NOMO-1 treated with DMSO at 0.1 percent for 48 hours (cell line): ENCODE measurements at regions not wholly inside any gene's neighbourhood (a gene's known extent, or its start where the extent isn't known, plus 50 kb on each side); places are given as distances from the start of the nearest gene placed in this dataset.

Experiments used
- DNase-seq: peaks from one replicate; lab custom pipeline; 2025; ENCODE audit not compliant: unreplicated experiment; lab: John Stamatoyannopoulos, UW

DNA sequence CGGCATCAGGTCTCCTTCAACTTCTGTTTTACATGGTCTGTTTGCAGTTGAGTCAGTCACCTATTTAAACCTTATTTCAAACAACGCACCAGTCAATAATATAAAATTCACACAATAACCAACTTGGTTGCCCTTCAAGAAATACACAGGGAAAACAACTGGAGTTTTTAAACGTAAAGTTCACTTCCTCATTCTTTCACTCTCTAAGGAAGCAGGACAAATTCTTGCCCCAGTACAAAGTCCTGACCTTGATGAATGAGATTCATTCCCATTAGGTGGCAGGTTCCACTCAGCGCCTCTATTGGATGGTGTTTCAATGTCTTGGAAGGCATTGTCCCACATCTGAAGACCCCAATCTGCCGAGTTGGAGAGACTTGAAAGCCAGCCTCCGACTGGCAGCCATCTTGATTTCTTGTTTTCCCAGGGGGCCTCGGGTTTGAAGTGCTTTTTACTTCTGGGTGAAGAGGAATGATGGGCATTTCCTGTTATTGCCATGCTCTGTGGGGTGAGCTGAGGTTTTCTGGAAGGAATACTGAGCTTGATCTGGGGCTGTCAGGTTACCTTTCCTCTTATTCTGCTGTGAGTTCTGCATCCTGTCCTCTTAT is 105.0 kb downstream of the ACER2 start:
- DNase-seq = no peak

DNA sequence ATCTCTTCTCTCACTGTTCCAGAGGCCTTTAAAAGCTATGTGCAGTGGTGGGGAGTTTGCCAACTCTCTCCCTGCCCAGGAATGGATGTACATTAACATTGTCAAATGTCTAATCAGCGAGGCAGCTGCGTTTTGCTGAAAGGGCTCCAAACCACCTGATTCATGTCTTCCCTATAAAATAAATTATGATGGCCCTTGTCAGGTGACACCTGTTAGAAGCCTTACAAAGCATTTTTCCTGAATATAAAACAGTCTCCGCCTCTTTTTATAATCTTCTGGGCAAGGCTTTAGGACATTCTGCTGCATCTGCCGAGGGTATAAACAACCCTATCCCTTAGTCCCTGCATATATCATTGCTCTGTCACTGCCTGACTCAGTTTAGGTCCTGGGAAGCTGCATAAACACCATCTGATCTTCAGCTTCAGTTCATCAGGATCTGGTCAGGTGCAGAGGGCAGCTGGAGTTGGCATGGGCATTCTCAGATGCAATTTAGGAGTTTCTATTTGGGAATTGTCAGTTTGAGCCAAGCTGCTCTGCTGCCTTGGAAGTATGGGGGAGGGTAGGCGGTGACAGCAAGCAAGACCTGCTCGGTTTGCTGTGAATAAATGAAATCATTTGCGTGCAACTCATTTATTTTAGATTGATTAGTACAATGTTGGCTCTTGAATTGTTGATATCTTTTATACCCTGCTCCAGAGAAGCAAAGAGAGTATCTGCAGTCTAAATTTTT is 103.5 kb downstream of the ACER2 start:
- no peak for DNase-seq

GRCh38 chr9:19511694-19512093 is 102.9 kb downstream of the ACER2 start:
- DNase-seq = no peak

GRCh38 chr9:19510907-19511306 is 102.1 kb downstream of the ACER2 start:
- DNase-seq = no peak
